CD4-positive, alpha-beta T cell treated with Interleukin-2 at 100 ng/mL for 4 hours (primary cell): ENCODE measurements at regions not wholly inside any gene's neighbourhood (a gene's known extent, or its start where the extent isn't known, plus 50 kb on each side); places are given as distances from the start of the nearest gene placed in this dataset.

Experiments used
- DNase-seq: peaks from one replicate; pipeline ENCODE4 v3.0.0-alpha.2; 2020; ENCODE audit warnings: low spot score

DNA sequence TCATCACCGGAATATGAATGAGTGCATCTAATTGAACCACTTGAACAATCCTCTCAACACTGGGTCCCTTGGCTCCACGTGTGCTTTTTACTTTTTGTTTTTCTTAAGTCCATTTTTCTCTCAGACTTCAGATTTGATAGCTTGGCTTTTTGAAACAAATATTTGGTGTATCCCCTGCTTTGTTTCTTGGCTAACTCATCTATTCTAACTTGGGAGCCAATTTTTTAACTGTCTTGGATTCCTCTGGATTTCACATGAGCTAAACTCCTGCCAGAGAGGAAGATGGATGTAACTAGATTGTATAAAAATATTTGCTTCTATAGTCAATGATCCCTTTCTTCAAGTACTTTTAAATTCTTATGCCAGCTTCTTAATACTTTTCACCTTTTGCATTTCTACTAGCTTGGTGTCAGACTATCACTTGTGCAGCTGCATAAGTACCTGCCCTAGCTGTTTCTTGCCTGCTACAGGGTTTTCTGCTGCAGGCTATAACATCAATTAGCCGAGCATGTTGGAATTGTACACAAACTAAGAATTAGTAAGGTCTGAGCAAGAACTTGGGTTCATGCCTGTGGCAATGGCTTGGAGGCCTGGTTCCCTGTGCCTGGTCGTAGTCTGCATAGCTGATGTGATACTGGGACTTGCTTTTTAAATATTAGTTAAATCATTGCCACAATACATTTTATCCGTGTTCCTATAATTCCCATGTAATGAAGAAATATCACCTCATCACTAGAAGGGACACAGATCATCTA lies 281.5 kb downstream of the EN1 start:
- no peak for DNase-seq

DNA sequence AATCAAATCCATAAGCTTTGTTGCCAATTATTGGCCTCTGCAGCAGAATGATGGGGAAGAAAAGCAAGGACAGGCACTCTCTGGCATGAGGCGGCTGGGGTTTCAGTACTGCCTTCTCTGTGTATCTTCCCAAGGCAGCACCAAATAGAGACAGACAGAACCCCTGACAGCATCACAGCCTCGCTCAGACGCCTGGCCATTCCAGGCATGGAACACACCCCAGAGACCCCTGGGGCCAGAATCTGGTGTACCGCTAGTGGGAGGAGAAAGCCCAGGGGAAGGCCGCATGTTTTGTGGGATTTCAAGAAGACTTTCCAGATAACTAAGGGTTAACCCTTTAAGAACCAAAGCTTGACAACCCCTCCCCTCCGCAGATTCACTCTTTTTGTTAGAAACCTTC lies 282.1 kb downstream of the EN1 start:
- no peak for DNase-seq

DNA sequence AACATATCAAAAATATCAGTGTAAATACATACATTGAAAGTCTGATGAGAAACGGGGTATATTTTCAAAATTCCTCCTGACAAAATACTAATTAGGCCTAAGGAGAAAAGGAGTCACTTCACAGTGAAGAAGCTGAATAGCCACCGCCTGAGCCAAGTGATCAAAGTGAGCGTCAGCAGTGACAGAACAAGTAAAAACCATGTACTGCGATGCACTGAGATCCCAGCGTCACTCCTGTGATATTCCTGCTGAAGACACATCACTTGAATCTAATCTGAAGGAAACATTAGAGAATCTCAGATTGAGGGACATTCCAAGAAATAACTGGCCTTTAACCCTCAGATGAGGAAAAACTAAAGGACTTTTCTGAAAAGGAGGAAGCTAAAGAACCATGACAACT lies 285.3 kb downstream of the EN1 start:
- DNase-seq: no peak

GRCh38 chr2:118558846-118559245 lies 288.6 kb downstream of the EN1 start:
- DNase-seq: no peak

GRCh38 chr2:118557791-118558190 lies 289.7 kb downstream of the EN1 start:
- DNase-seq: no peak

GRCh38 chr2:118557016-118557415 lies 290.4 kb downstream of the EN1 start:
- no peak for DNase-seq

- no peak for DNase-seq
Measured at GRCh38 chr2:118554616-118555015, 292.8 kb downstream of the EN1 start.

DNA sequence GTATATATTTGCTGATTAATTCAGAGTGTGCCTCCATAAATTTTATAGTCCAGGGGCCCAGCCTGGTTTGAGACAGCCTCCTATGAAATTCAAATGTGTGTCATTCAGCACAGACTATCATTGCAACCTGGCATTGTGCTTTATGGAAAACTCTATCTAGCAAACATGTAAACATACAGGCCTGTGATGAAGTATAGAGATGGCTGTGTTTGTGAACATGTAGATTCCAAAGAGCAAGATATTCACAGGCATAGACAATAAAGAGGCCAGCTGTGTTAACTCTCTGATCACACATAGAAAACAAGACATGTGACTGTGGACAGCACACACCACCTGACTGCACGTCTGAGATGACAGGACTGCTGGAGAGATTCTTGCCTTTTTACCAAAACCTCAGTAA lies 297.9 kb downstream of the EN1 start:
- DNase-seq: no peak

DNA sequence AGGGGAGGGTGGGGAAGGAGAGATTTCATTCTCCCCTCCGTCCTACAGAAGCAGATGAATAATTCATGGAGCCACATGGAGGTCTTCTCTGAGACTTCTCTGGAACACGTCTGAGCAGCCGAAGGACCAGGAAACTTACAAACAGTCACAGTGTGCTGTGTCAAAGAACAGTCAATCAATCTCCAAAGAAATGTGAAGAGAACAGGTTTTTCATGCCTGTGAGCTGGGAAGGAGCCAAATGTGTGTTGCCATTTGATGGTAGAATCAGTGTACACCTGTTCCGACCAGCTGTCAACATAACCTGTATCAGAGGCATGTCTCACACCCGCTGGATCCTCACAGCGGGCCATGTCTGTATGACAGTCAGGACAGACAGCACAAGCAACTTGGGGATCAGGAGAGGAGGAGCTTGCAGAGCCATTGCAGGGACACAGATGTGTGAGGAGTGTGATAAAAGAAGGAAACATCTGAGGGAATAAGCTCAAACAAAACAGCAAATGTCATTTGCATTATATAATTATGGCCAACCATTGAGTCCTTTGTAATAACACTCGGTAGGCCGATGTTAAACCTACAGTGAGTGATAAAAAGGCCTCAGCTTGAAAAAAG lies 298.5 kb downstream of the EN1 start:
- DNase-seq: no peak

DNA sequence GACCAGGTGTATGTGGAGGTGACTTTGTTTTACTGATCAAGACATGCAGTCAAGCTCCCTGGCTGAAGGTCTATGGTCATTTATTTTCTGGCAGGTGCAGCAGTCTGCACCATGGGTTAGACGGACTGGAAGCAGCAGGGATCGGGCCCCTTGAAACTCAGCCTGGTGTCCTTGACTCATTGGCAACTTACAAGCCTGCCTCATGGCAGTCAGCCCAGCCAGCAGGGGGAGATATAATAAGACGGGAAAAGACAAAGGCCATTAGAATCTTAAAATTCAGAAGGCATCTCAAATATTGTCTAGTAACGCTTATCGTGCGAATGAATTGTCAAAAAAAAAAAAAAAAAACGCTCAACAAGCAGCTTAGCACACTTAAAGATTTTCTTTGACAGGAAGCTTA lies 308.2 kb downstream of the EN1 start:
- DNase-seq: no peak

DNA sequence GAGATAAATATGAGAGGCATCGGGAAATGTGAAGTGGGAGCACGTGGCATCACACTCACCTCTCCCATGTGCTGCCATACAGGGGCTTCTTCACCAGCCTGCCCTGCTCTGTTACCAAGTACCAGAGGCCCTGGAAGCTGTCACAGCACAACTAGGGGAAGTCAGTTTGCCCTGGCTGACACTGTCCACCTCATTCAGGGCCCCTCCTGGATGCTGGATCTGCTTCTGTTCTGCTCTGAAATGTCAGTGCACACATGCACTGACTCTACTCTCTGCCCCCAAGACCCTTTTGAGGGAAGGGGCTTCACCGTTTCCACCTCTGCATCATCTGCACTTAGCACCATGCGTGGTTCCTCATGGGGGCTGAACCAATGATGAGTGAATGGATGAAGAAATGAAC lies 311.1 kb downstream of the EN1 start:
- no peak for DNase-seq

DNA sequence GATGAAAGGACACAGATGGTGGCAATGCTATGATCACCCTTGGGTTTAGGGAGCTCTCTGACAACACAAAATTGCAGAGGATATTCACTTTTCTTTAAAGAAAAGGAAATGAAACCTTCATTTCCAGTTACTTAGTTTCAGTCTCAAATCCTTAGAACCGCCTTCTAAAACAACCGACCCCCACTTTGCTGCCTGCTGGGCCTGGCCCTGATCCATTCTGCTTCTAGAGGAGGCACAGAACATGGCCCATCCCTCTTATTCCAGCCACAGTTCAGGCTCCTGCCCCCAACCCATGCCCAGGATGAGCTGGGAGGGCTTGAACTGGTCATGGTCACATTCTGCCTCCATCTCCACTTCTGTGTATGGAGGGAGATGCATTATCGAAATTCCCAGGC lies 311.6 kb downstream of the EN1 start:
- DNase-seq: no peak

- no peak for DNase-seq
Measured at GRCh38 chr2:118535171-118535817, 312.2 kb downstream of the EN1 start.

DNA sequence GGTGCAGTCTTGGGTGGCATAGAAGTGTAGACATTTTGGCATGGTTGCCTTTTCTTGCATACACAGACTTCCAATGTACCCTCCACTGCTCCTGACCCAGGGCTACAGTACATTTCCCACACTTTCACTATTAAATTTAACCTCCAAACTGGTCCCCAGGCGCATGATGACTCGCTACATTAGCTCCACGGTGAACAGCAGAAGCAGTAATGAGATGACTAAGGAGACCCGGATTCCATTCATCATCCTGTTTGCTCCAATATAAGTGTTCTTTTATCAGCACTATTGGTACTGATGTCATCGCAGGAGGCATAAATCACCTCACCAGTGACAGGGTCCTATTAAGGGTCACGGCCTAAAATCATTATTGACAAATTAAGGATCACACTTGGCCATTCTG lies 316.5 kb downstream of the EN1 start:
- DNase-seq: no peak

DNA sequence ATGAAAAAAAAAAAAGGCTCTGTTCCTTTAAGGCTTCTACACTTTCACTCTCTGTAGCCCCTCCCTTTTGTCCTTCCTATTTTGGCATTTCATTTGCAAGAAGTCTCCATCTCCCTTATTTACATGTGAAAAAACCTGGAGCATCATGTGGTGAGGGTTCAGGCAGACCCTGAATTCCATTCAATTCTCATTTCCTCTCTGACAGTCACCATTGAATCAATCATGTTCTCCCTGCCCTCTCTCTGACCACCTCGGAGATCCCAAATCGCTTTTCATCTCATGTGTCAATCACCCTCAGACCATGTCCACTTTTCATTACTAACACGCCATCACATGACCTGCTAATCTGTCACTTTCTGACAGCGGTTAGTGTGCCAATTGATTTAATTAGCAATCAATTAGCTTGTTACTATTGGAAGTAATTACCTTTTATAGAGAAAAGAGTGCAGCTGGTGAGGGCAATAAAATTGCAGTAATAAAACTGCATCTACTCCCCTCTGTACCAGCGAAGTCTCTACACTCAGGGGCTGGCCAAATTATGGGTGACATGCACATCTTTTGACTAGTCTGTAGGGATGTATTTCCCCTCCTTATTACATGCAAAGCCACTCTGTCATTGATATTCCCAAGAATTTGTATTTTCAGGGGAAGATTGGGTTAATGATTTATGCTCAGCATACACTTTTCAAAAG lies 317.4 kb downstream of the EN1 start:
- no peak for DNase-seq

DNA sequence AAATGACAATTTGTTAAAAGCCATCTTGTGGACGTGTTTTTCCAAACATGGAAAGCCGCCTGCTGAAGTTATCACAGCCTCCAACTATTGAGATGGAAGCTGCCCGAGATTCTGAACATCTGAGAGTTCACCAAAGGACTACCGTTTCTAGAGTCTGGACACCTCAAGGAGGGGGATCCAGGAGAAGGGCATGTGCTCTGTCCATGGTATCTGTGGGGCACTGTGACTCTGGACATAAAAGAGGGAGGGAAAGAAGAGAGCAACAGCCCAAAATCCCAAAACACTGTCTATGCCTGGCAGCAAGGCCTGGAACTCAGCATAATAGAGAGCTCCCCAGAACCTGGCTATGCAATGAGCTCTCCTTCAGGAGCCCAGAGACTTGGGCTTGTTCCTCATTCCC lies 319.9 kb downstream of the EN1 start:
- DNase-seq: no peak

DNA sequence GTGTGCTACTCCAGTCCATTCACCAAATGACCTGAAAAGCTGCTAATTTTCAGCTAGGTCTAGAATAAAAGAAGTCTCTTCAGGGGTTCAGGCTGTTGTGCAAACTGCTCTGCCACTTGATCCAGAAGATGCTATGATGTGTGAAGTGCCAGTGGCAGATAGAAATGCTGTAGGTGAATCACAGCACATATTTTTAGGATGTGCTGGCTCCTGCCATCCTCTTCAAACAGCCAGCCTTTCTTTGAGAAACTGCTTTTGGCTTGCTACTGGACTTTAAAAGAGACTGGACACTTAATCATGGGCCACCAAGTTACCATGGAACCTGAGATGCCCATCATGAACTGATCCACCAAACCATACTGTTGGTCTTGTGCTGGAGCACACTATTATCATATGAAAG lies 322.1 kb downstream of the EN1 start:
- DNase-seq: no peak

GRCh38 chr2:118524911-118525310 lies 322.5 kb downstream of the EN1 start:
- no peak for DNase-seq

DNA sequence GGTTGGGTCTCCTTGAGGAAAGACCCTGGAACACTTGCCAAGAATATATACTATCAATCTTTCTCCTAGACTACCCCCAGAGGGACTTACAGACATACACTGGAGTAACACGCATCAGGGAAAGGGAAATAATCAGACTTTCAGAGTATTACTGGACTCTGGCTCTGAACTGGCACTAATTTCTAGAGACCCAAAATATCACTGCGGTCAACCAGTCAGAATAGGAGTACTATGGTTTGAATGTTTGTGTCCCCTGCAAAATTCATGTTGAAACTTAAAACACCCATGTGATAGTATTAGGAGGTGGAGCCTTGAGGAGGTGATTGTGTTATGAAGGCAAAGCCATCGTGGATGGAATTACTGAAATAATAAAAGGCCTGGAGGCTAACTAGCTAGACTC lies 323.7 kb downstream of the EN1 start:
- DNase-seq: no peak

- no peak for DNase-seq
Measured at GRCh38 chr2:118521960-118522359, 325.5 kb downstream of the EN1 start.

DNA sequence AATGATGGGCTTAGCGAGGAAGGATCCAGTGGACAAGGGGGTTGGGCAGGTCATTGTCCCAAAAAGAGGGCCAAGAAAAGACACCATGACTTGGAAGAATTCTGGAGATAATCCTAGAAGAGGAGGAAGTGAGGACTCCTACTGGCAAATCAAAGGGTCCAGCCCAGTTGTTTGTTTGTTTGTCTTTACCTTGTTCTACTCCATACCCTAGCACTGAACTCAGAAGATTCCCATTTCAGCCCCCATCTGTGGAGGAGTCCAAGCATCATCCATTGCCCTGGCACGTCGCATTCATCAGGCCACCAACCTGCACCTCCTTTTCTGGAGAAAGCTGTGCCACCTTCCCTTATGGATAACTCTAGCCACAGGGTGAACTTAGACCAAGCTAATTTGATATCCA lies 326.2 kb downstream of the EN1 start:
- no peak for DNase-seq

GRCh38 chr2:118520246-118520645 lies 327.2 kb downstream of the EN1 start:
- DNase-seq: no peak

DNA sequence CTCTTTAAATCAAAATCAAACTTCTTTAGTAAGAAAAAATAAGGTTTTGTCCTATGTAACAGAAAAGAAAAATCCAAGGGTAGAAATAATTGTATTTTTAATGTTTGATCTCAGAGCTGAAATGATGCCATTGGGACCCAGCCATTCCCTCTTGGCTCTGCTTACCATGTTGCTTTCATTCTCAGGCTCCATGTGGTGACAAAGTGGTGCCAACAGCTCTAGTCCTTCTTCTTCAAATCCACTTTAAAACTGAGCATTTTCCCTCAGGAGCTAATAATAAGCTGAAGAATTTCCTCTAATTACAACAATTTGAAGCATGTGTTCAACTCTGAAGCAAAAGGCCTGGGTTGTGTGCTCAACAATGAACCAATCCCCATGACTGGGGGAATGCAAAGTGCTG lies 327.9 kb downstream of the EN1 start:
- DNase-seq: no peak
